Astrocyte of the spinal cord (primary cell): ENCODE measurements at regions not wholly inside any gene's neighbourhood (a gene's known extent, or its start where the extent isn't known, plus 50 kb on each side); places are given as distances from the start of the nearest gene placed in this dataset.
A peak's percentile ranks its signal among the peaks of the same experiment; 100 is the strongest.

ENCODE experiments used
- DNase-seq: peaks from one replicate; pipeline ENCODE4 v3.0.0; 2011; ENCODE audit warnings: low read depth, low spot score
- H3K4me3 ChIP-seq: 2 replicates; pipeline ENCODE4 v1.5.1; 2011; ENCODE audit warnings: low read depth, mild to moderate bottlenecking, low read length, moderate library complexity
- in situ Hi-C: cut with HindIII; loops from 2 replicates; pipeline ENCODE4 v1.10.0; 2017; ENCODE audit warnings: low sequenced_read_pairs
- TF ChIP-seq, protein P1 (sequence below): IDR thresholded peaks from 2 replicates; pipeline ENCODE4 v1.5.1; 2012; ENCODE audit warnings: low read depth, mild to moderate bottlenecking, low read length, inconsistent platforms

- TF ChIP-seq, protein P1, sequence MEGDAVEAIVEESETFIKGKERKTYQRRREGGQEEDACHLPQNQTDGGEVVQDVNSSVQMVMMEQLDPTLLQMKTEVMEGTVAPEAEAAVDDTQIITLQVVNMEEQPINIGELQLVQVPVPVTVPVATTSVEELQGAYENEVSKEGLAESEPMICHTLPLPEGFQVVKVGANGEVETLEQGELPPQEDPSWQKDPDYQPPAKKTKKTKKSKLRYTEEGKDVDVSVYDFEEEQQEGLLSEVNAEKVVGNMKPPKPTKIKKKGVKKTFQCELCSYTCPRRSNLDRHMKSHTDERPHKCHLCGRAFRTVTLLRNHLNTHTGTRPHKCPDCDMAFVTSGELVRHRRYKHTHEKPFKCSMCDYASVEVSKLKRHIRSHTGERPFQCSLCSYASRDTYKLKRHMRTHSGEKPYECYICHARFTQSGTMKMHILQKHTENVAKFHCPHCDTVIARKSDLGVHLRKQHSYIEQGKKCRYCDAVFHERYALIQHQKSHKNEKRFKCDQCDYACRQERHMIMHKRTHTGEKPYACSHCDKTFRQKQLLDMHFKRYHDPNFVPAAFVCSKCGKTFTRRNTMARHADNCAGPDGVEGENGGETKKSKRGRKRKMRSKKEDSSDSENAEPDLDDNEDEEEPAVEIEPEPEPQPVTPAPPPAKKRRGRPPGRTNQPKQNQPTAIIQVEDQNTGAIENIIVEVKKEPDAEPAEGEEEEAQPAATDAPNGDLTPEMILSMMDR, result no peak
- no peak for DNase-seq
- H3K4me3 ChIP-seq, result no peak overlapping the region
- in situ Hi-C loops, result no loop called here
Observed at GRCh38 chr21:15363921-15364320, 299.1 kb upstream of the NRIP1 start.

DNA sequence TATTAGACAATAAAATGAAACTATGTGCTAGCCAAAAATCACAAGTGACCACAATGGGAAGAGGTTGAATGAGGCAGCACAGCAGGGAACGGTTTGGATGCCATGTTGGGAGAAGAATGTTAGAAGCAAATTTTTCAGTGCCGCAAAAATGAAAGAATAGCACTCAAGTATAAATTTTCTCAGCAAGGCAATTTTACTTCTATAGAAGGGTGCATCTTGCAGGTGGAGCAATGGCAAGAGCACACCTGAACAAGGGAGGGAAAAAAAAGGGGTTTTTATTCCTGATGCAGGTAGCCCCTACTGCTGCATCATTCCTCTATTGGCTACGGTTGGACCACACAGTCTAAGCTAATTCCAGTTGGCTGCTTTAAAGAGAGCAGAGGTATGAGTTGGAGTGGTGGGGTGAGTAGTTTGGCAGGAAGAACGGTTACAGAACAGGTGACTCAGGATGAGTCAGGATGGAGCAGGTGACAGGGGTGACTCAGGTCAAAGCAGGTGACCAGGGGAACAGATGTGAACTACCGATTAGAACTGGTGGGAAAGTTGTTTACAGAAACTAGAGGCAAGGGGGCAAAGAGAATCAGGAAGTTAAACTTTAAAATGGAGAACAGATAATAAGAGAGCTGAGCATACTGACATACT lies 301.1 kb upstream of the NRIP1 start:
- no peak overlapping the region for H3K4me3 ChIP-seq
- no peak for DNase-seq
- in situ Hi-C loops, result no loop called here
- TF ChIP-seq, protein P1, result no peak

GRCh38 chr21:15366555-15366954 lies 301.8 kb upstream of the NRIP1 start:
- no peak for DNase-seq
- H3K4me3 ChIP-seq, result no peak overlapping the region
- in situ Hi-C loops, result no loop called here
- TF ChIP-seq, protein P1, result no peak

GRCh38 chr21:15367061-15367626 lies 302.3 kb upstream of the NRIP1 start:
- H3K4me3 ChIP-seq, result no peak overlapping the region
- in situ Hi-C loops, result no loop called here
- TF ChIP-seq, protein P1, result no peak
- peak; percentile 6 for DNase-seq

DNA sequence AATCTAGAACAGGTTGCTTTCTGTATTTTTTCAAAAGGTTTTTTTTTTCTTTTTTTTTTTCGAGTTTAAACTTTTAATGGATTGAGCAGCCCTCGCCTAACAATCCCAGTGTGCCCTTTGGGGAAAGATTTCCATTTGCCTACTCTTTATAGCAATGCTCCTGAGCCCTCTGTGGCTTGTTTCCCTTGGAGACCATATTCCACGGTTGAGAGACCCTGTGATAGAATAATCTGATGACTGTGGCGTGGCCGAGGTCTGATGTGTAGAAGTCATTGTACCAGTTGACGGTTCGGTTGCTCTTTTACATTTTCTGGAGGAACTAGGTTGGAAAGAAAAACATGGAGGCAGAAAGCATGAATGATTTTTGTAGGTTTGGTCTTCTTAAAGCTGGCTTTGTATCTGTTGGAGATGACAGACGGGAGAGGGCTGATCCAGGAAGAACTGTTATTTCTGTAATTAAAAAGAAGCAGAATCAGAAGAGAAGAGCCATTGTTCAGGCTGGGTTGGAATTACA lies 305.7 kb upstream of the NRIP1 start:
- TF ChIP-seq, protein P1, result no peak
- in situ Hi-C loops, result no loop called here
- H3K4me3 ChIP-seq, result no peak overlapping the region
- DNase-seq, result no peak

DNA sequence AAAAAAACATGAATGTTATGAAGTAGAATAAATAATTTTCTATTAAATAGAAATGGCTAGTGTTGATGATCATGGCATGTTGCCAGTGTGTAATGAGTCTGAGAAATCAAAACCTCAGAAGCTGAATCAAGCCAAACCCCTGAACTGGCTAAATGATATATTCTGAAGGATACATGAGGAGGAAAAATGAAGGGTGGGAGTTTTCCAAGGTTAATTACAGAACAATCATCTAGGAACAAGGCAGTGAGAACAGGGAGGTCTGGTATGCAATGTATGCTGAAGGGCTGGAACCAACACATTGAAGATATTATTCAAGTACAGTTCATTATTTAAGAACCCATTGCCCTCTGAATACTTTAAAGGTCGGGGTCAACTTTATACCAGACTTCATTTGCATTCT lies 309.1 kb upstream of the NRIP1 start:
- in situ Hi-C loops, result no loop called here
- TF ChIP-seq, protein P1, result no peak
- no peak for DNase-seq
- H3K4me3 ChIP-seq, result no peak overlapping the region
